Loucy (cell line): ENCODE measurements at regions not wholly inside any gene's neighbourhood (a gene's known extent, or its start where the extent isn't known, plus 50 kb on each side); places are given as distances from the start of the nearest gene placed in this dataset.
"Not testable (repeated sequence)": the region's sequence is repeated elsewhere in the genome, so short reads cannot be mapped to it uniquely, and the experiment has no call there.

Experiments
- H2AFZ ChIP-seq: fragments of 200-600 bp; sonication (generic); 2 replicates; pipeline ENCODE4 v1.6.0; 2016; ENCODE audit warnings: antibody characterized with exemption, mild to moderate bottlenecking, low read length, moderate library complexity
- H3F3A ChIP-seq: fragments of 200-600 bp; 2 replicates; pipeline ENCODE4 v1.6.0; 2016; ENCODE audit warnings: antibody characterized with exemption, low read depth, mild to moderate bottlenecking
- H3K27me3 ChIP-seq: fragments of 200-600 bp; sonication (generic); 2 replicates; pipeline ENCODE4 v1.6.1; 2014; ENCODE audit warnings: low read length, mild to moderate bottlenecking; ENCODE audit not compliant: insufficient read depth, poor library complexity, severe bottlenecking
- H3K36me3 ChIP-seq: fragments of 200-600 bp; sonication (generic); 2 replicates; pipeline ENCODE4 v1.6.1; 2016; ENCODE audit warnings: low read length; ENCODE audit not compliant: insufficient read depth
- H3K4me1 ChIP-seq: fragments of 200-600 bp; sonication (generic); 2 replicates; pipeline ENCODE4 v1.5.1; 2014; ENCODE audit warnings: low read length, mild to moderate bottlenecking; ENCODE audit not compliant: insufficient read depth, poor library complexity, severe bottlenecking
- H3K4me2 ChIP-seq: fragments of 200-600 bp; sonication (generic); 2 replicates; pipeline ENCODE4 v1.6.0; 2014; ENCODE audit warnings: antibody characterized with exemption, low read length, low read depth, mild to moderate bottlenecking; ENCODE audit not compliant: poor library complexity, severe bottlenecking
- H3K4me3 ChIP-seq: fragments of 200-600 bp; sonication (generic); 2 replicates; pipeline ENCODE4 v1.5.1; 2014; ENCODE audit warnings: low read length, mild to moderate bottlenecking, mixed read lengths; ENCODE audit not compliant: poor library complexity, severe bottlenecking
- H3K79me2 ChIP-seq: fragments of 200-600 bp; sonication (generic); 2 replicates; pipeline ENCODE4 v1.6.1; 2014; ENCODE audit warnings: low read length; ENCODE audit not compliant: insufficient read depth
- H3K9ac ChIP-seq: fragments of 200-600 bp; sonication (generic); 2 replicates; pipeline ENCODE4 v1.6.0; 2014; ENCODE audit warnings: mild to moderate bottlenecking, low read depth, low read length, moderate library complexity; ENCODE audit not compliant: poor library complexity, severe bottlenecking
- H3K9me2 ChIP-seq: fragments of 200-600 bp; sonication (generic); replicated peaks from 2 replicates; pipeline ENCODE4 v1.6.1; 2016; ENCODE audit warnings: low read depth, low read length, mixed read lengths
- H3K9me3 ChIP-seq: fragments of 200-600 bp; sonication (generic); 2 replicates; pipeline ENCODE4 v1.6.1; 2014; ENCODE audit warnings: mild to moderate bottlenecking, antibody characterized with exemption, low read length, low read depth; ENCODE audit not compliant: insufficient read depth
- H4K20me1 ChIP-seq: fragments of 200-600 bp; sonication (generic); 2 replicates; pipeline ENCODE4 v1.6.0; 2014; ENCODE audit warnings: antibody characterized with exemption, low read length, mild to moderate bottlenecking; ENCODE audit not compliant: insufficient read depth, poor library complexity, severe bottlenecking
- EZH2phosphoT487 ChIP-seq: fragments of 200-600 bp; IDR thresholded peaks from 2 replicates; pipeline ENCODE4 v1.6.1; 2018; ENCODE audit warnings: antibody characterized with exemption, mild to moderate bottlenecking, moderate library complexity, borderline replicate concordance
- TF ChIP-seq, protein P1 (sequence below): fragments of 200-600 bp; sonication (generic); conservative IDR thresholded peaks from 2 replicates; pipeline ENCODE4 v1.5.1; 2014; ENCODE audit warnings: mild to moderate bottlenecking, antibody characterized with exemption, low read length

GRCh38 chr4:3607690-3608552 is 75.7 kb upstream of the LRPAP1 start:
- Histone ChIP-seq H3K4me3 (no peak overlapping the region), H3K4me2 (no peak overlapping the region), H3K9ac (no peak overlapping the region), H3K36me3 (no peaks in the 10 kb centered on the region), H3F3A (no peaks in the 10 kb centered on the region), H3K9me3 (no peaks in the 10 kb centered on the region; the same call in 1 of the 2 replicates), H2AFZ (no peak overlapping the region), H3K9me2 (no peaks in the 10 kb centered on the region), H3K4me1 (no peaks in the 10 kb centered on the region), H3K79me2 (no peaks in the 10 kb centered on the region), H4K20me1 (no peaks in the 10 kb centered on the region), H3K27me3 (no peaks in the 10 kb centered on the region)
- no peak for TF ChIP-seq EZH2phosphoT487
- TF ChIP-seq, protein P1, sequence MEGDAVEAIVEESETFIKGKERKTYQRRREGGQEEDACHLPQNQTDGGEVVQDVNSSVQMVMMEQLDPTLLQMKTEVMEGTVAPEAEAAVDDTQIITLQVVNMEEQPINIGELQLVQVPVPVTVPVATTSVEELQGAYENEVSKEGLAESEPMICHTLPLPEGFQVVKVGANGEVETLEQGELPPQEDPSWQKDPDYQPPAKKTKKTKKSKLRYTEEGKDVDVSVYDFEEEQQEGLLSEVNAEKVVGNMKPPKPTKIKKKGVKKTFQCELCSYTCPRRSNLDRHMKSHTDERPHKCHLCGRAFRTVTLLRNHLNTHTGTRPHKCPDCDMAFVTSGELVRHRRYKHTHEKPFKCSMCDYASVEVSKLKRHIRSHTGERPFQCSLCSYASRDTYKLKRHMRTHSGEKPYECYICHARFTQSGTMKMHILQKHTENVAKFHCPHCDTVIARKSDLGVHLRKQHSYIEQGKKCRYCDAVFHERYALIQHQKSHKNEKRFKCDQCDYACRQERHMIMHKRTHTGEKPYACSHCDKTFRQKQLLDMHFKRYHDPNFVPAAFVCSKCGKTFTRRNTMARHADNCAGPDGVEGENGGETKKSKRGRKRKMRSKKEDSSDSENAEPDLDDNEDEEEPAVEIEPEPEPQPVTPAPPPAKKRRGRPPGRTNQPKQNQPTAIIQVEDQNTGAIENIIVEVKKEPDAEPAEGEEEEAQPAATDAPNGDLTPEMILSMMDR, result no peak

DNA sequence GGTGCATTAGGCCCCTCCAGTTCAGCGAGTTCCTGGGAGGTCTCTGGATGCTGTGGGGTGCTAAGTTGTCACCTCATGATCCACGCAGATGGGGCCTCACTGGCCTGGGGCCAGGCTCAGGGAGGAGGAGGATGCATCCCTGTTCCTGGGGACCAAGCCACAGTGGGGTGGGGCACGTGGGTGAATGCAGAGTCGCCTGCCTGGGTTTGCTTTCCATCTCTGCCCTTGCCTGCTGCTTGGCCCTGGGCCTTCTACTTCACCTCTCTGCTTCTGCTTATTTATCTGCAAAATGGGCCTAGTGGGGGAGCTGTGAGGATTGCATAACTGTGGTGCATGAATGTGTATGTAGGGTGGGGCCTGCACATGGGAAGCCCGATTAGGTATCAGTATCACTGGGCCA is 74.6 kb upstream of the LRPAP1 start:
- not testable (repeated sequence) for H4K20me1 ChIP-seq, H3K4me1 ChIP-seq, H3K79me2 ChIP-seq, H3K4me3 ChIP-seq, H3K36me3 ChIP-seq, H3K4me2 ChIP-seq, H2AFZ ChIP-seq, H3K9me3 ChIP-seq, H3K27me3 ChIP-seq, H3K9me2 ChIP-seq, H3K9ac ChIP-seq, H3F3A ChIP-seq

DNA sequence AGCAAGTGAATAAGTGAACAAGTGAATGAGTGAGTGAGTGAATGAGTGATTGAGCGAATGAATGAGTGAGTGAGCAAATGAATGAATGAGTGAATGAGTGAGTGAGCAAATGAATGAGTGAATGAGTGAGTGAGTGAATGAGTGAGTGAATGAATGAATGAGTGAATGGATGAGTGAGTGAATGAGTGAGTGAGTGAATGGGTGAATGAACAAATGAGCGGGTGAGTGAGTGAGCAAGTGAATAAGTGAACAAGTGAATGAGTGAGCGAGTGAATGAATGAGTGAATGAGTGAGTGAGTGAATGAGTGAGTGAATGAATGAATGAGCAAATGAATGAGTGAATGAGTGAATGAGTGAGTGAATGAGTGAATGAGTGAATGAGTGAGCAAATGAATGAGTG is 74.0 kb upstream of the LRPAP1 start:
- not testable (repeated sequence) for H3K9me3 ChIP-seq

GRCh38 chr4:3605491-3605890 is 73.3 kb upstream of the LRPAP1 start:
- H3K36me3 ChIP-seq, result no peaks in the 10 kb centered on the region
- no peak overlapping the region for H3K4me3 ChIP-seq
- H3K4me1 ChIP-seq, result no peaks in the 10 kb centered on the region
- H2AFZ ChIP-seq, result no peak overlapping the region
- no peaks in the 10 kb centered on the region for H3K27me3 ChIP-seq
- no peaks in the 10 kb centered on the region for H4K20me1 ChIP-seq
- no peak overlapping the region for H3K9ac ChIP-seq
- H3K9me2 ChIP-seq, result no peaks in the 10 kb centered on the region
- TF ChIP-seq, protein P1, result no peak
- TF ChIP-seq EZH2phosphoT487, result no peak
- H3K4me2 ChIP-seq, result no peak overlapping the region
- H3K9me3 ChIP-seq, result no peaks in the 10 kb centered on the region; the same call in 1 of the 2 replicates
- H3F3A ChIP-seq, result no peaks in the 10 kb centered on the region
- H3K79me2 ChIP-seq, result no peaks in the 10 kb centered on the region

More for the DNA sequence above, 74.0 kb upstream of the LRPAP1 start:
- H3K9ac ChIP-seq, H2AFZ ChIP-seq, H3K9me2 ChIP-seq, H3K4me3 ChIP-seq, H3K27me3 ChIP-seq, H3K4me2 ChIP-seq, H3K4me1 ChIP-seq, H4K20me1 ChIP-seq, H3K79me2 ChIP-seq, H3F3A ChIP-seq, H3K36me3 ChIP-seq: not testable (repeated sequence)

GRCh38 chr4:3602886-3603645 is 70.8 kb upstream of the LRPAP1 start:
- not testable (repeated sequence) for H3K4me1 ChIP-seq, H3K27me3 ChIP-seq, H3K4me3 ChIP-seq, H3K36me3 ChIP-seq, H3K4me2 ChIP-seq, H4K20me1 ChIP-seq, H2AFZ ChIP-seq, H3K9me3 ChIP-seq, H3K79me2 ChIP-seq, H3F3A ChIP-seq, H3K9ac ChIP-seq, H3K9me2 ChIP-seq
